HG03565 (cell line): ENCODE measurements at regions not wholly inside any gene's neighbourhood (a gene's known extent, or its start where the extent isn't known, plus 50 kb on each side); places are given as distances from the start of the nearest gene placed in this dataset.

Experiments used
- ATAC-seq: cut with Tn5 transposase; IDR thresholded peaks from one replicate; pipeline ENCODE4 v1.9.1; 2021; ENCODE audit warnings: mild to moderate bottlenecking, moderate library complexity; ENCODE audit not compliant: unreplicated experiment

DNA sequence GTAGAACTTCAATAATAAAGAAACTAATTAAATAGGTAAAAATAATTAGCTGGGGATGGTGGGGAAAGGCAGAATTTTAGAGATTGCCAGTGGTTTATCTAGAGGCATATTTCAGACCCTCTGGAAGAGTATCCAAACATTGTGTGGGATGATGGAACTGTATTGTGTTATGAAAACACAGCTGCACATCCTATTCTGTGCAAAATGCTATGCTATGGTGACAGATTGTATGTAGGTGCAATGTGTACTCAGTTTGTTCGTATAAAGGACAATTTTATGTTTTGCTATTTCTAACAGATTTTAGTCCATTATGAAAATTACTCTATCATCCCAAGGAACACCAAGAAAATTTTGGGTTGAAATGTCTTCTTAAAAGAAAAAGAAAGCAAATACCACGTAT lies 1054.7 kb downstream of the PDHA2 start:
- no peak for ATAC-seq

GRCh38 chr4:96895826-96896225 lies 1055.9 kb downstream of the PDHA2 start:
- ATAC-seq: no peak

- ATAC-seq: no peak
Observed at GRCh38 chr4:96912716-96913115, 1072.8 kb downstream of the PDHA2 start.

- ATAC-seq: no peak
Observed at GRCh38 chr4:96913441-96914080, 1073.7 kb downstream of the PDHA2 start.

DNA sequence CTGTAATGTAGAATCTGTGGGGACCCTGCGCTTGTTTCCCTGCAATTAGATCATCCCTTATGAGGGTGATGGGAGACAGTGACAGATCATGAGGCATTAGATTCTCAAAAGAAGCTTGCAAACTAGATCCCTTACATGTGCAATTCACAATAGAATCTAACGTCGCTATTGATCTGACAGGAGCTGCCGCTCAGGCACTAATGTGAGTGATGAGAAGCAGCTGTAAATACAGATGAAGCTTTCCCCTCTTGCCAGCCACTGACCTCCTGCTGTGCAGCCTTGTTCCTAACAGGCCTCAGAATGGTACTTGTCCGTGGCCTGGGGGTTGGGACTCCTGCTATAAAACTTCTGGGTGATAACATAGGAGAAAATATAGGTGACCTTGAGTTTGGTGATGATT lies 1076.8 kb downstream of the PDHA2 start:
- ATAC-seq: no peak

DNA sequence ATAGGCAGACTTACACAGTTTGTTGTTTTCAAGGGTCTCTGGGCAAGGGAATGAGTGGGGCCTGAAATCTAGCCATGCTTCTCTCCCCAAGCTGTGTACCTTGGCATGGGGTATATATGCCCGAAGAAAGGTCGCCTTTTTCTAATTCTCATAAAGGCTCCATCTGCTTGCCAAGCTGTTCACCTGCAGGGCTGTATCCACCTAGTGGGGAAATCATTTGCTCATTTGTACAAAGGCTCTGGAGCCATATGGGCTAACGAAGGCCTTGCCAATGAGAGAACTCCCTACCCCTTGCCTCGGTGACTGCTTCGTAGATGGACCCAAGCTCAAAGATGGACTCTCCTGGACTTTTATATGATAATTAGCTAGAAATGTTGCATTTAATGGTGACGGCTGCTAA lies 1097.0 kb downstream of the PDHA2 start:
- no peak for ATAC-seq

DNA sequence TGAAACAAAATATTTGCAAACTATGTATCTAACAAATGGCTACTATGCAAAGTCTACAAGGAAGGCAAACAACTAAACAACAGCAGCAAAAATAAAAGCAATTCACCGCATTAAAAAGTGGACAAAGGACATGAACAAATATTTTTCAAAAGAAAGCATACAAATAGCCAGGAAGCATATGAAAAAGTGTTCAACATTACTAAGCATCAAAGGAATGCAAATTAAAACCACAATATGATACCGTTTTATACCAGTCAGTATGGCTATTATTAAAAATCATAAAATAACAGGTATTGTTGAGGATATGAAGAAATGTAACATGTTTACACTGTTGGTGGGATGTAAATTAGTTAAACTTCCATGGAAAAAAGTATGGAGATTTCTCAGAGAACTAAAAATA lies 1106.7 kb downstream of the PDHA2 start:
- ATAC-seq: no peak

DNA sequence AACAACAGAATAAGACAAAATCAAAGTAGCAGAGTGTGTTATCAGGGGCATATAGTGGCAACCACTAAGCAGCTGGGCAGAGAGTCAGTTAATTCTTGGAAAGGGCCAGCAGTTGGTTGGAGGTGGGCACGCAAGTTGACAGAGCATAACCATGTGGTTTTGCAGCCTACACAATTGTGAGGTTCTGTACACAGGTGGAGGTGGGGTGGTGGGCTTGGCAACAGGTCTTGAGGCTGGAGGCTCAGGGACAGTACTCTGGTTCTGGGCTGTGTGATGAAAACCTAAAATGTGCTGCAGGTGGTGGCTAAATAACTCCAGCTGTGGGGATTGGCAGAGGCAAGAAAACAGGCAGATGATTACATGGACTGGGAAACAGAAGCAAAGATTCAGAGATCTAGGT lies 1112.7 kb downstream of the PDHA2 start:
- ATAC-seq: no peak

DNA sequence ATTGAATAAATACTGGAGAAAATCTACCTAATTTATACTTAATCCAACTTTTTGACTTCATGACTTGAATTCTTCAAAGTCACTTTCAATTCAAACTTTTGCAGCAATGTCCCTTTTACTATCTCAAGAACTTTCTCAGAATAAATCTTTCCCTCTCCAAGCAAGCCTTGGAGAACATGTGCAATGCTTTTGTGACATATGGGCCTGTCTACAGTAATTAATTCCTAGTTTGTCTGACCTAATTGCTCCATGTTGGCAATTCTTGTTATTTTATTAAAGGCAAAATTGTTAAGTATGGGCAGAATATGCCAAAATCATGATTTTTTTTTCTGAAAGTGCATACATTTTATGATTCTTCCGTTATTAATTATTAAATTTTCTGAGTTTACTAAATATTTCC lies 1115.3 kb downstream of the PDHA2 start:
- ATAC-seq: no peak

DNA sequence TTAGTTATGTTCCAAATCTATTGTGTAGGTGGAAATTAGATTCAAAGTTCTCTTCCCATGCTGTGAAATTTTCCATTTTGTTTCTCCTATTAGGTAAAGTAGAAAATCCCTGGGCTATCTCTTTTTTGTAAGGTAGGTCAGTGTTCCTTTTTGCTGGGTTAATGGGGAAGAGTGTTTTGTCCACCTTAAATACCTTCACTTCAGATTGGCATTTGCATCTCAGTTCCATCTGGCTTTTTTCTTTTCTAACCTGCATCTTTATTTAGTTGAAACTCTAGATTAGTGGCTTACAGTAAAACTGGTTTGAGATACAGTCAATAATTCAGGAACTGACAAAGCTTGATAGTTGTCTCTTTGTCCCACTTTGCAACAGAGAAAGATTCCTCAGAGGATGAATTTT lies 1115.8 kb downstream of the PDHA2 start:
- no peak for ATAC-seq

- no peak for ATAC-seq
Observed at GRCh38 chr4:96969455-96969854, 1129.6 kb downstream of the PDHA2 start.

- no peak for ATAC-seq
Observed at GRCh38 chr4:96972920-96973319, 1133.0 kb downstream of the PDHA2 start.

DNA sequence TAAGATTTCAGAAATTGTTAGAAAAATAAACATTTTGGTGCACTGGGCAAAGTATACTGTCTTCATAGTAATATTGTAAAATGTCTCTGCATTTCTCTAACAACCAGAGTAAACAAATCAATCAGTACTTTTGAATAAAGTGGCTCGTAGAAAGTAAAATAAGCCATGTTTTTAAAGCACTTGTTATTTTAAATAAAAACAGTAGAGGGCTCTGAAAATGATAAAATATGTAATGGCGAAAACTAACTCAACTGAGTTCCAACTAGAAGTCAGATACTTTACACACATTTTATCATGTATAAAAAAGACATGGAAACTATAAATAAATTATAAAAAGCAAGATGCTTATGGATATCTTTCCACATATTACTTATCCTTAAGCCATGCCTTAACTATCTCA lies 1134.4 kb downstream of the PDHA2 start:
- no peak for ATAC-seq

DNA sequence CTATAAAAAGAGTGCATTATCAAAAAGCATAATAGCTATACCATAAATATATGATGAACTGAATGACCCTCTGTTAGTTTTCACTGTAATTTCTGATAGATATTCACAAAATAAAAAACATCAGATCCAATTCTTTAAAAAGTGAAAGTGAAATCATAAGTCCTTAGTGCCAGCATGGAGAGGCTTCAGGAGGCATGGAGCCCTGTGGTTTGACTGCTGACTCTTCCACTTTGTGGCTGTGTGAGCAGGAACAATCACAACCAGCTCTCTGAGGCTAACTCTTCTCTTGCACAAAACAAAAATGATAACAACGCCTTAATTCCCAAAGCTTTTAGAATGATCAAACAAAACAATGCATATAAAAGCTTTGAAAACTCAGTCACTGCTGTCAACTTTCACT lies 1143.9 kb downstream of the PDHA2 start:
- no peak for ATAC-seq

- ATAC-seq: no peak
Observed at GRCh38 chr4:96986816-96987215, 1146.9 kb downstream of the PDHA2 start.

- no peak for ATAC-seq
Observed at GRCh38 chr4:96991083-96991482, 1151.2 kb downstream of the PDHA2 start.

GRCh38 chr4:96992443-96992842 lies 1150.8 kb downstream of the STPG2 start:
- no peak for ATAC-seq

DNA sequence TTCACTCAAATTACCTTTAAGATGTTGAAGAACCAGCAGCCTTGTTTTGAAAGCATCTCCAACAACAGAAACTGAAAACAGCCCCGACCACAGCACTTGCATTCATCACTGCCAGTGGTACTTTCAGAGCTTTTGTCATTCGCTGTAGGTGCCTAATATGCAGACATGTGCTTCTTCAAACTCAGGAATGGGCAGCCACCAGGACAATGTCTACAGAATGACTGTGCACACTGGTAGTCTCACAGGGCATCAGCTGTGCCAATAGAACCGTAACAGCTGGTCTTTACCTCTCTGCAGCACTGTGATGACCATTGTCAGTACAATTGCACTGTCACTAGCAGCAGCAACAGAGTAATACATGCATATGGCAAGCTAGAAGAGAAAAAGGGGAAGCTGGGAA lies 1149.7 kb downstream of the STPG2 start:
- no peak for ATAC-seq

- no peak for ATAC-seq
Observed at GRCh38 chr4:97003715-97004114, 1139.6 kb downstream of the STPG2 start.

- no peak for ATAC-seq
Observed at GRCh38 chr4:97013309-97013708, 1130.0 kb downstream of the STPG2 start.

GRCh38 chr4:97013711-97014110 lies 1129.6 kb downstream of the STPG2 start:
- ATAC-seq: no peak

GRCh38 chr4:97015301-97015700 lies 1128.0 kb downstream of the STPG2 start:
- no peak for ATAC-seq

GRCh38 chr4:97016186-97016907 lies 1126.9 kb downstream of the STPG2 start:
- no peak for ATAC-seq
